ENCODE measurements at regions not wholly inside any gene's neighbourhood (a gene's known extent, or its start where the extent isn't known, plus 50 kb on each side); places are given as distances from the start of the nearest gene placed in this dataset.
"Not testable (repeated sequence)": the region's sequence is repeated elsewhere in the genome, so short reads cannot be mapped to it uniquely, and the experiment has no call there.

DNA sequence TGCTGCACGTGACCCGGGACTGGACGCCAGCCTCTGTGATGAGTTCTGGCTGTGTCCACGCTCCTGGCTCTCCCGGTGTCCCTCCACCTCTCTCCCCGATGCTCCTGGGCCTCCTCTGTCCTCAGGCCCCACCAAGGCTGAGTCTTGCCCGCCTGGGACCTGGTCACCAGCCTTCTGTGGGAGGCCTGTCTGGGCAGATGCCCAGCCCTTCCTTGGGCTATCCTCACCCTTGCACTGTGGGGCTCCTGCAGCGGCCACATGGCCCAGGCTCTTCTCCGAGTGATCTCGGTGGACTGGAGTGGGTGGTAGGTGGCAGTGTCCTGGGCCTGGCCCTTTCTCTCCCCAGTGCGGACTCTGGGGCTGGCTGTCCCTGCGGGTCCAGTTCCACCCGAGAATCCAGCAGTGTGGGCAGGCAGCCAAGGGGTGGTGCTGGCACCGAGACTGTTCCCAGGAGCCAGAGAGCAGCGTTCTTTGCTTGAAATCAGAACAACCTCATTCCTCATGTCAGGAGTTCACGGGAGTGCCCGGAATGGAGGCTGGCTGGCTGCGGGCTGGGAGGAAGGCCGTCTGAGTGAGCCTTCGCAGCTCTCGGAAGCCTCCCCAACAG lies 94.6 kb downstream of the TMEM121 start:
- not testable (repeated sequence) for DNase-seq (ENCODE audit: low spot score)

DNA sequence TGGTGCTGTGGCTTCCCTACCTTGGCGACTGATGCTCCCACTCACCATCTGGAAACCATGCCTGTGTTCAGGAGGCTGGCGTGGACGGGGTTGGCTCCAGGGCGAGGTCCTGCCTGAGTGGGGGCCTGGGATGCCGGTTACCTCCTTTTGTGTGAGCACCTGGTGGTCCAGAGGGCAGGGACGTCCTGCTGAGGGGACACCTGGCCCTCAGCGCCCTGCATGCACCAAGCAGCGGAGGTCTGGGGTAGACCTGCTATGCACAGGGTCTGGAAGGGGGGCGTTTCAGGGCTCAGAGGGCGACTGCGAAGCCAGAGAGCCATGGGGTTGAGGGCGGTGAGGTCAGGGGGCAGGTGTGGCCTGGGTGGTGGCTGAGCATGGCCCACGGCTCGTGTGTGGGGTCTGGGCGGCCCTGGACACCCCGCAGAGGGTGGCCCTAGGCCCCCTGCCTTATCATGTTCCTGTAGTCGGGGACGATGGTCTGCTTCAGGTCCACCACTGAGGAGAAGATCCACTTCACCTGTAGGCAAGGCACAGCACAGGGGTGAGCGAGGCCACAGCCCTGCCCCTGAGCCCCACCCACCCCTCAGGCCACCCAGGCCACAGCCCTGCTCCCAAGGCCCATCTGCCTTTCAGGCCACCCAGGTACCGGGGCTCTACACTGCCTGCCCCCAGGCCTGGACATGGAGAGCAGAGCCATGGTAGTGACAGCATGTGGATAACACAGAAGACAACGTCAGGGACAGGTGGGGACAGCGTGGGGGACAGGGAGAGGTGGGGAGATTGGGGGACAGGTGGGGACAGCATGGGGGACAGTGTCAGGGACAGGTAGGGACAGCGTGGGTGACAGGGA lies 95.3 kb downstream of the TMEM121 start:
- peak; percentile 85 for DNase-seq (ENCODE audit: low spot score)

DNA sequence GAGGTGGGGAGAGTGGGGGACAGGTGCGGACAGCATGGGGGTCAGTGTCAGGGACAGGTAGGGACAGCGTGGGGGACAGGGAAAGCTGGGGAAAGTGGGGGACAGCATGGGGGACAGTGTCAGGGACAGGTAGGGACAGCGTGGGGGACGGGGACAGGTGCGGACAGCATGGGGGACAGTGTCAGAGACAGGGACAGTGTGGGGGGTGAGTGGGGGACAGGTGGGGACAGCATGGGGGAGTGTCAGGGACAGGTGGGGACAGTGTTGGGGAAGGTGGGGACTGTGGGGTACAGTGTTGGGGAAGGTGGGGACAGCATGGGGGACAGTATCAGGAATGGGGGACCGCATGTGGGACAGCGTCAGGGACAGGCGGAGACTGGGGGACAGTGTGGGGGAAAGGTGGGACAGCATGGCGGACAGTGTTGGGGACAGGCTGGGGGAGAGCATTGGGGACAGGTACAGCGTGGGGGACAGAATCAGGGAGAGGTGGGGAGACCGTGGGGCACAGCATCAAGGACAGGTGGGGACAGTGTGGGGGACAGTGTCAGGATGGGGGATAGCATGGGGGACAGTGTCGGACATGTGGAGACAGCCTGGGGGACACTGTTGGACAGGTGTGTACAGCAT lies 96.1 kb downstream of the TMEM121 start:
- DNase-seq (ENCODE audit: low spot score): no peak

DNA sequence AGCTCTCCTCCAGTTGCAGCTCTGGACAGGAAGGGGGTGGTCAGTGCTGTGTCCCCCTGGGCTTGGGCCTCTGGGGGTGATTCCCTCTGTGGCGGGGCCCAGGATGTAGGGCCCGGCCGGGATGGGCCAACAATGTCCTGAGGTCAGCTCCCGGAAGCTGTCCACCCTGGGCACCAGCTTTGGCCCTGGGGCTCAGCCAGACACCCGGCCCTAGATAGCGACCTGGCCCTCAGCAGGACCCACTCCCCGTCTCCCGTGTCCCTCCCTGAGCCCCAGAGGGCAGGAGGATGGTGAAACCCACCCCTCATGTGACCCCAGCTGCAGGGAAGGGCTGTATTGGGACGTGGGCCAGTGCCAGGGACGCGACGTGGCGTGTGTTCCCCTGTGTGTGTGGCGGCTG lies 96.8 kb downstream of the TMEM121 start:
- DNase-seq (ENCODE audit: low spot score): peak; percentile 90

DNA sequence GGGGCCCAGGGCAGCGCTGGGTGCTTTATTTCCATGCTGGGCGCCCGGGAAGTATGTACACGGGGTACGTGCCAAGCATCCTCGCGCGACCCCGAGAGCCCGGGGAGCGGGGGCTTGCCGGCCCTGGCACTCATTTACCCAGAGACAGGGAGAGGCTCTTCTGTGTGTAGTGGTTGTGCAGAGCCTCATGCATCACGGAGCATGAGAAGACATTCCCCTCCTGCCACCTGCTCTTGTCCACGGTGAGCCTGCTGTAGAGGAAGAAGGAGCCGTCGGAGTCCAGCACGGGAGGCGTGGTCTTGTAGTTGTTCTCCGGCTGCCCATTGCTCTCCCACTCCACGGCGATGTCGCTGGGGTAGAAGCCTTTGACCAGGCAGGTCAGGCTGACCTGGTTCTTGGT lies 98.0 kb downstream of the TMEM121 start:
- DNase-seq (ENCODE audit: low spot score): peak; percentile 82

DNA sequence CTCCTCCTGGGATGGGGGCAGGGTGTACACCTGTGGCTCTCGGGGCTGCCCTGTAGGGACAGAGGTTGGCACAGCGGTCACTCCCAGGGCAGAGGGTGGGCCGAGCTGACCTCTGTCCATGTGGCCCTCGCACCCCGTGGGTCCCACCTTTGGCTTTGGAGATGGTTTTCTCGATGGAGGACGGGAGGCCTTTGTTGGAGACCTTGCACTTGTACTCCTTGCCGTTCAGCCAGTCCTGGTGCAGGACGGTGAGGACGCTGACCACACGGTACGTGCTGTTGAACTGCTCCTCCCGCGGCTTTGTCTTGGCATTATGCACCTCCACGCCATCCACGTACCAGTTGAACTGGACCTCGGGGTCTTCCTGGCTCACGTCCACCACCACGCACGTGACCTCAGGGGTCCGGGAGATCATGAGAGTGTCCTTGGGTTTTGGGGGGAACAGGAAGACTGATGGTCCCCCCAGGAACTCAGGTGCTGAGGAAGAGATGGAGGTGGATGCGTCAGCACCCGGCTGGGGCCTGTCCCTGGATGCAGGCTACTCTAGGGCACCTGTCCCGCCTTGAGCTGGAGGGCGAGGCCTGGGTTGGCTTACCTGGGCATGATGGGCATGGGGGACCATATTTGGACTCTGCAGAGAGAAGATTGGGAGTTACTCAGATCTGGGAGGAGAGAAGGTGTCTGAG lies 98.5 kb downstream of the TMEM121 start:
- DNase-seq (ENCODE audit: low spot score): peak; percentile 90

DNA sequence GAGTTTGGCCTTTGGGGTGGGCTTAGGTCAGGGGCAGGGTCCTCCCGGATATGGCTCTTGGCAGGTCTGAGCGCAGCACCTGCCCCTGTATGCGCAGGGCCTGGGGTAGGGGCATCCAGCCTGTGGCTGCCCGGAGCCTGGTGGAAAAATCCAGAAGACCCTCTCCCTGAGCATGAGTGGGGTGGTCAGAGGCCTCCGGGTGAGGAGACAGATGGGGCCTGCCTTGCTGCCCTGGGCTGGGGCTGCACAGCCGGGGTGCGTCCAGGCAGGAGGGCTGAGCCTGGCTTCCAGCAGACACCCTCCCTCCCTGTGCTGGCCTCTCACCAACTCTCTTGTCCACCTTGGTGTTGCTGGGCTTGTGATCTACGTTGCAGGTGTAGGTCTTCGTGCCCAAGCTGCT lies 99.1 kb downstream of the TMEM121 start:
- DNase-seq (ENCODE audit: low spot score): peak; percentile 88

DNA sequence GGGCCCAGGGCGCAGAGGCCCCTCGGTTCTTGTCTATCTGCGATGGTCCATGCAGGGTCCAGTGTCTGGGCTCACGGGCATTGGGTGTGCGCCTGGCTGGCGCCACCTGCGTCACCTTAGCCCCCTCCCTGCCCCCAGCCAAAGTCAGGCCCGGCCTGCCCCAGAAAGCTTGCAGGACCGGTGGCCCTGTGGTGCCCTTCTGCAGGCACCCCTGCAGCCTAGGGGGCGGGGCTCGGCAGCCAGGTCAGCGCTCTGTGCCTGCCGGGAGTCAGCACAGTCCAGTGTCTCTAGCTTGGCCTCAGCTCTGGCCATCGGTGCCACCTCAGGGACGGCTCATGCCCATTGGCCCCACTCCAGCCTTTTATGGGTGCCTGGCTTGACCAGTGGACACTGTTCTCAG lies 99.7 kb downstream of the TMEM121 start:
- DNase-seq (ENCODE audit: low spot score): not testable (repeated sequence)

DNA sequence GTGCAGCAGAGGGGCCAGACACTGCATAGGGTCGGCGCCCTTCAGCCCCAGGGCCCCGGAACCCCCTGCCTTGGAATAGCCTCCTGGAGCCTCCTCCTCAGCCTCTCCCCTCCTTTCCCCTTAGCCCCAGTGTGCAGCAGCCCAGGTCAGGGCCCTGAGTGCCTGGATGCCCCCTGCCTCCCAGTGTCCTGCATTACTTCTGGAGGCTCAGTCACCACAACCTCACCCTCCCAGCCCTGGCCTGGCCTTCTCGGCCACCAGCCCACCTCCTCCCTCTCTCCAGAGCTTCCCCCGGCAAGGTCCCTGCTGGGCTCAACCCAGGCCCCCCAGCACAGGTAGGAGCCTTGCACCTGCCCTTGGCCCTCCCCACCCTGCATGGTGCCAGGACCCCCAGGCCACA lies 100.3 kb downstream of the TMEM121 start:
- not testable (repeated sequence) for DNase-seq (ENCODE audit: low spot score)

DNA sequence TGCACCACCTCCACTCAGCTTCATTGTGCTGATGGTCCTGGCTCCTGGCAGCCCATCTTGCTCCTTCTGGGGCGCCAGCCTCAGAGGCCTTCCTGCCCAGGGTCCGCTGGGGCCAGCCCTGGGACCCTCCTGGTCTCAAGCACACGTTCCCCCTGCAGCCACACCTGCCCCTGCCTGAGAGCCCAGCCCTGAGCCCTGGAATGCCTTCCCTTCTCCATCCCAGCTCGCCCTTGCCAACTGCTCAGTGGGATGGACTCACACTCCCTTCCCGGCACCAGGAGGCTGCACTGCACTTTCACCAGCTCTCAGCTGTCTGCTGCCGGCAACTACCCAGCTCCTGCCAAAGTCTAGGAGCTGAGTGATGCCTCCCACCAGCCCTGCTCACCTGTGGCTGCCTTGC lies 100.9 kb downstream of the TMEM121 start:
- DNase-seq (ENCODE audit: low spot score): not testable (repeated sequence)

DNA sequence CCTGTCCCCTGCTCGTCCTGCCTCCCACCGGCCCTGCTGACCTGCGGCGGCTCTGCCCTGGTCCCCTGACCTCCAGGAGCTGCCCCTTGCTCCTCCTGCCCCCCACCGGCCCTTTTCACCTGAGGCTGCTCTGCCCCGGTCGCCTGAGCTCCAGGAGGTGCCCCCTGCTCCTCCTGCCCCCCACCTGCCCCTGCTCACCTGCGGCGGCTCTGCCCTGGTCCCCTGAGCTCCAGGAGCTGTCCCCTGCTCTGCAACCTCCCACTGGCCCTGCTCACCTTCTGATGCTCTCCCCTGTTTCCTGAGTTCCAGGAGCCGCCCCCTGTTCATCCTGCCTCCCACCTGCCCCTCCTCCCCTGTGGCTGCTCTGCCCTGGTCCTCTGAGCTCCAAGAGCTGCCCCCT lies 101.3 kb downstream of the TMEM121 start:
- no peak for DNase-seq (ENCODE audit: low spot score)

DNA sequence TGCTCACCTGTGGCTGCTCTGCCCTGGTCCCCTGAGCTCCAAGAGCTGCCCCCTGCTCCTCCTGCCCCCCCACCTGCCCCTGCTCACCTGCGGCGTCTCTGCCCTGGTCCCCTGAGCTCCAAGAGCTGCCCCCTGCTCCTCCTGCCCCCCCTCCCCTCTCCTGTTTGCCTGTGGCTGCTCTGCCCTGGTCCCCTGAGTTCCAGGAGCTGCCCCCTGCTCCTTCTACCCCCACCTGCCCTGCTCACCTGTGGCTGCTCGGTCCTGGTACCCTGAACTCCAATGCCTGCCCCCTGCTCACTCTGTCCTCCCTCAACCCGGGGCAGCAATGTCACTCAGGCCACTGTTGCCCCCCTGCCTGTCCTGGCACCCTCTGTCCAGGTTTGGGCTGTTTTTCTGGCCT lies 101.7 kb downstream of the TMEM121 start:
- DNase-seq (ENCODE audit: low spot score): not testable (repeated sequence)

DNA sequence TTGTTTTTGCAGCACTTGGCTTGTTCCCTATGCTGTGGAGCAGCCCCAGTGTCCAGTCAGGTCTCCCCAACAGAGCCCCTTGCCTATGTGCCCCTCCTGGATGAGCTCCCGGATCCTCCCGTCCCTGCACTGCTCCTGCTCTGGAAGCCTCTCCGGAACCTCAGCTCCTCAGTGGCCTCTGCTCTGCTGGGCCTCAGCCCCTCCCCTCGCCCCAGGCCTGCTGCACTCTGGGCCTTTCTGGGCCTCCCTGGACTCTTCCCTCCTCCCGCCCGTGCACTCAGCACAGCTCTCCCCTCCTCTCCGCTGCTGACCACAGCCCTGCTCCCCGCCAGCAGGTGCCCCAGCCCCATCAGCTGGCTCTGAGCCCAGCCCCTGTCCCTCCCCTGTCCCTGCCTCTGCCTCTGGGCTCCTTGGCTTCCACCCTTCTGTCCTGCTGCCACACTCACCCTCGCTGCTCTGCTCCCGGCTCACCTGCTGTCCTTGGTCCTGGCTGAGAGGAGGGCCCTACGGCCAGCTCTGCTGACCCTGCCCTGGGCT lies 102.2 kb downstream of the TMEM121 start:
- not testable (repeated sequence) for DNase-seq (ENCODE audit: low spot score)

DNA sequence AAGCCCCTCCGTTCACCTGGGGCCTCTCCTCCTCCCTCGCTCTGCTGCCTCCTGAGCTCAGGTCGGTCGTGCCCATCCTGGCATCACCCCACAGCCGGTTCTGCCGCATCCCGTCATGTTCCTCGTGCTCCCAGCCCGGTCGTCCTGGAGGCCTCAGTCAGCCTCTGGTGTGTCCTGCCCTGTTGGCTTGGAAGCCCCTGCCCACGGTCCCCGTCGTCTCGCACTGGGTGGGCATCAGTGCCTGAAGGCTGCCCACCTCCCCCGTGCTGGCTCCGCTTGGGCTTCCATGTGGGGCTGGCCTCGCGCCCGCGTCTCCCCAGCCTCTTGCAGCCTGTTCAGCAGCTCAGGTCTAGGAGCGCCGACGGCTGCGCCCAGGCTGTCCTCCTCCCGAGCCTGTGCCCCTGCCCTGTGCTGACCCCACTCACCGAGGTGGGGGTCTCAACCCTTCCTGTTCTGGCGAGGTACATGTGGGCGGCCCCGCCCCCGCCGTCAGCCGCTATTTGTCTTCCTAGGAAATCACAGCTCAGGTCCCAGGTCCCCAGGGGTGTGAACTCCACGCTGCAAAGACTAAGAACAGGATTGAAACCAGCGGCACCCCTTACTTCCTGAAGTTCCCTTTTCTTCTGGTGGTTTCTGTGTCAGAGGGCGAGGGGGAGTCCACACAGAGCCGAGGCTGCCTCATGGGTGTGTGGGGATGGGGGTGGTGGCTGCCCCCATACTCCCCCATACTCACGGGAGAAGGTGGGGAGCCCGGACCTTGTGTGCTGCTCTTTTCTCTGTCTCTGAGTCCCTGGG lies 102.9 kb downstream of the TMEM121 start:
- DNase-seq (ENCODE audit: low spot score): peak; percentile 87

DNA sequence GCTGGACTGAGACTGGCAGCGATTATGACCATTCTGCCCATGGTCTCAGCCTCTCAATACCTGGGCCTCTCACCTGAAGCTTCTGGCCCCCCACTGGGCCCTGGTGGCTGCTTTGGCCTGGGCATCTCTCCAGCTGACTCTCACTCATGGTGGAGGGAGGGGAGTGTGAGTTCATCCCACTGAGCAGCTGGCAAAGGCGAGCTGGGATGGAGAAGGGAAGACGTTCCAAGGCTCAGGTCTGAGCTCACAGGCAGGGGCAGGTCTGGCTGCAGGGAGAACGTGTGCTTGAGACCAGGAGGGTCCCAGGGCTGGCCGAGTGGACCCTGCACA lies 103.5 kb downstream of the TMEM121 start:
- no peak for DNase-seq (ENCODE audit: low spot score)

DNA sequence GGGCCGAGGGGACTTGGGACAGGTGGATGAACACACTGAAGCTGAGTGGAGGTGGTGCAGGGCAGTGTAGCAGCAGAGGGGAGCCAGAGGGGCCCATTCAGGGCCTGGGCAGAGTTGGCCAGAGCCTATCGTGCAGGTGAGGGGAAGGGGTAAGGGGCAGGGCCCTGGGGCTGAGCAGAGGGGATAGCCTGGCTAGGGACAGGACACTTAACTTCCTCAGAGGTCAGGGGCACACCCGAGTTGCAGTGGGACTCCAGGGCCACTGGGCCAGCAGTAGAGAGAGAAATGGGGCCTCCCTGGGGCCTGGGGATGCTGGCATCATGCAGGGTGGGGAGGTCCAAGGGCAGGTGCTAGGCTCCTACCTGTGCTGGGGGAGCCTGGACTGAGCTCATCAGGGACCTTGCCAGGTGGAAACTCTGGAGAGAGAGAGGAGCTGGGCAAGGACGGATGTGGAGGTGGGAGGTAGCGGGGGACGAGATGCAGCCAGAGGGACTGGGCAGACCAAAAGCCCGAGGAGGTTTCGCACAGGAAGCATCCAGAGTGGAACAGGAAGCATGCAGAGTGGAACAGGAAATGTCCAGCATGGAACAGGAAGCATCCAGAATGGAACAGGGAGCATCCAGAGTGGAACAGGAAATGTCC lies 104.0 kb downstream of the TMEM121 start:
- peak; percentile 84 for DNase-seq (ENCODE audit: low spot score)

DNA sequence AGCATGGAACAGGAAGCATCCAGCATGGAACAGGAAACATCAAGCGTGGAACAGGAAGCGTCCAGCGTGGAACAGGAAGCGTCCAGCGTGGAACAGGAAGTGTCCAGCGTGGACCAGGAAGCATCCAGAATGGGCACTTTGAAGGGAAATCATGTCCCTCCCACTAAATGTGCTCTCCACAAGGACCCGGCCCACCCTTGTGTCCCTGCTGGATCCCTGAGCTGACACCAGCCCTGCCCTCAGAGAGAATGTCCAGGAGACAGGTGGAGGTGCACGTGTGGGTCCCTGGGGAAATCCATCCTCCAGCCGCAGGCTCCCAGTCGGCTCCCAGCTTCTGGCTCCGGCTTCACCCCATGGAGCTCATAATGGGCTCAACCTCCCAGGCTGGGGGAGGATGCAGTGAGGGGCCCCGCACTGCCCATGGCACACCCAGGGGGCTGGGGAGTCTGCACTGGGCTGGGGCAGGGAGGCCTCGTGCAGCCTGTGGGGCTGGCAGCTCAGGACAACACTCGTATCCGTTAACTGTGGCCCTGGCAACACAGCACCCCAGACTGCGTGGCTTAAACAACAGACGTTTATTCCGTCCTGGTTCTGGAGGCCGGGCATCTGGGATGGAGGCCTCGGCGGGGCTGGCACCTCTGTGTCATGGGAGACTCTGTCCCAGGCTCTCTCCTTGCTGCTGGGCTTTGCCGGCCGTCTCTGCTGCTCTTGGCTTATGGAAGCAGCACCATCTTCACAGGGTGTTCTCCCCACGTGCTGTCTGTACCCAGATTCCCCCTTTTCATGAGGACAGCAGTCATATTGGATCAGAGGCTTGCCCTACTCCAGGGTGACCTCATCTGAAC lies 104.8 kb downstream of the TMEM121 start:
- peak; percentile 87 for DNase-seq (ENCODE audit: low spot score)

DNA sequence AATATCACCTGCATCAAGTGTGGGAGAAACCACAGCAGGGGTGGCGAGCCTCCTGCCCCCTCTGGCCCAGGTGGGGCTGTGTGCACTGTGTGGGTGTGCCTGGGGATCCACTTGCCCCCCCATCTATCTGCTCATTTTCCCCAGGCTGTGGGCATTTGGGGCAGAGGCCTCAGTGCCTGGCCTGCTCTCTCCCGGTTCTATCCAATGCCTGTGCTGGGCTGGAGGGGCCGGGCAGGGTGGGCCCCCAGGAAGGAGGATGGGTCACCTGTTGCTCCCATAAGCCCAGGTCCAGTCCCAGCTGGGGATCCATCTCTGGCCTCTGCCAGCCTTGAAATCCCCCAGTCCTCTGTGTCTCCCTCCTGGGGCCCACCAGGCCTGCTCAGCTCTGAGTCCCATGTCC lies 105.6 kb downstream of the TMEM121 start:
- peak; percentile 75 for DNase-seq (ENCODE audit: low spot score)

DNA sequence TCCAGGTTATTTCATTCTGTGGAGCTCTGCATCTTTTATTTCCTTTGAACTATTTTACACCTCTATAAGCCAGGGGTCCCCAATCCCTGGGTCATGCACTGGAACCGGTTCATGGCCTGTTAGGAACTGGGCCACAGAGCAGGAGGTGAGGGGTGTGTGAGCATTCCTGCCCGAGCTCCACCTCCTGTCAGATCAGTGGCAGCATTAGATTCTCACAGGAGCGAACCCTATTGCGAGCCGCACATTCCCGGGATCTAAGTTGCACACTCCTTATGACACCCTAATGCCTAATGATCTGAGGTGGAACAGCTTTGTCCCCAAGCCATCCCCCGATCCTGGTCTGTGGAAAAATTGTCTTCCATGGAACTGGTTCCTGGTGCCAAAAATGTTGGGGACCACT lies 107.2 kb downstream of the TMEM121 start:
- not testable (repeated sequence) for DNase-seq (ENCODE audit: low spot score)

Measured in mesenteric fat pad (tissue), 1 donor.